ENCODE measurements at regions not wholly inside any gene's neighbourhood (a gene's known extent, or its start where the extent isn't known, plus 50 kb on each side); places are given as distances from the start of the nearest gene placed in this dataset.
"Not testable (repeated sequence)": the region's sequence is repeated elsewhere in the genome, so short reads cannot be mapped to it uniquely, and the experiment has no call there.

DNA sequence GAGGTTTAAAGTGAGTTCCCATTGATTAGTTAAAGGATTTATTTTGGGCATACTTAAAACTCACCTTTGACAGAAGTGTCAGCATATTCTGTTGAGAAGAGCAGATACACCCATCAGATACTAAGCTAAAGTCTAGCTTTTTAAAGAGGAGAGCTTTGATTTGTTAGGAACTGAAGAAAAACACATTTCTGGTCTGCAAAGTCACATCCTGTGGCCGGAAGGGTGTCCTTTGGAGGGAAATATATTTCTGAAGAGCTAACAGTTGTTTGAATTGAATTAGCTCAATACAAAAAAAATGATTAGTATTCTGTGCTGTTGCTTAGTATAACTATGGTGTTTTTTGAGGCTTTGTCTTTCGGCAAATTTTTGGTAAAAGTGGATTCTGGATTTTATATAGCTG lies 302.7 kb downstream of the RFPL4B start:
- DNase-seq (ENCODE audit: low spot score) = no peak

DNA sequence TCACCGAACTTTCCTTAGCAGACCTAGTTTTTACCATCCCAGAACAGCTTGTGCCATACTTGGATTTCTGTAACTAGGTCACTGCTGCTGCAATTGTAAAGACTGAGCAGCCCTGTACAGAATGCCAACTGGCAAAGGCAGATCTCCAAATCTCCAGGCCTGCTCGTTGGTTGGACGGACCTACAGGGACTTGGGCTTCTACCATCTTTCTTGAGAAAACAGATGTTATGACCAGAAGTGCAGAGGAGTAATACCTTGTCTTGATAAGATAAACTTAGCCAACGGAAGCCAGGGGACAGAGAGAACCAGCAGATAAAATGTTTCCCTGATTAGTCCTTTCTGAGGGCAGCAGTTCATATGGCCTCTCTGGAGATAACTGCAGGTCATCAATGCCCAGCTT lies 304.1 kb downstream of the RFPL4B start:
- DNase-seq (ENCODE audit: low spot score) = no peak

DNA sequence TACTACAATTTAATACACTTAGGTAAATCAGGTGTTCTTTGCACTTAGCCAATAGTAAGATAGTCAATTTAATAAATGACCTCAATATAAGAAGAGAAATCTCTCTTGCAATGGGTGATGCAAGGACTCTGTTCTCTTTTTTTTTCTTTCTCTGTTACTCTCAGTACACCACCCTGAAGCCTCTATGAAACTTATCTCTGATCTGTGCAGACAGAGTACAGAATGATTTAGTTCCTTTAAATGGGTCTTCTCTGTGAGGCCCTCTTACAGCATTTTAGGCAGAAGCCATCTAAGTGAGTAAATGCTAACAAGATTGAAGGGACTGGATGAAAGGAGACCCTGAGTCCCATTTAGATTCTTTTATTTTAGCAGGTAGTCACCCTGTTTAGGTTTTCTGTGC lies 312.8 kb downstream of the RFPL4B start:
- no peak for DNase-seq (ENCODE audit: low spot score)

DNA sequence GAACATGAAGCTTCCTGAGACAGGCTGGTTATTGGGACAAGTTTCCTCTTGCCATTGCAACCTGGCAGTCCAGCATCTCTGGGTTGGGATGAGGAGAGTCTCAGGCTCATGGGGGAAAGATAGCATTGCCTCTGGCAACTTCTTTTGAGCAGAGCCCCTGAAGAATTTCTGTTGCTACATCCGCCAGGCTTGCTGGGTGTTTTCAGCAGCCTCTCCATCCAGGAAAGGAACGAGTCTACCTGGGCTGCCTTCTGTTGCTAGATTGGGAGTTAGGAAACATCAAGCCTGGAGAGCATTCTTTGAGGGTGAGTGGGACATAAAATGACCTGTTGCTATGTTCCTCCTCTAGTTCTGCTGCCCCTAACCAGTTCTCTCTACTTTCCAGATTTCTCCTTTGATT lies 313.5 kb downstream of the RFPL4B start:
- no peak for DNase-seq (ENCODE audit: low spot score)

- no peak for DNase-seq (ENCODE audit: low spot score)
Observed at GRCh38 chr6:112663698-112664097, 316.6 kb downstream of the RFPL4B start.

DNA sequence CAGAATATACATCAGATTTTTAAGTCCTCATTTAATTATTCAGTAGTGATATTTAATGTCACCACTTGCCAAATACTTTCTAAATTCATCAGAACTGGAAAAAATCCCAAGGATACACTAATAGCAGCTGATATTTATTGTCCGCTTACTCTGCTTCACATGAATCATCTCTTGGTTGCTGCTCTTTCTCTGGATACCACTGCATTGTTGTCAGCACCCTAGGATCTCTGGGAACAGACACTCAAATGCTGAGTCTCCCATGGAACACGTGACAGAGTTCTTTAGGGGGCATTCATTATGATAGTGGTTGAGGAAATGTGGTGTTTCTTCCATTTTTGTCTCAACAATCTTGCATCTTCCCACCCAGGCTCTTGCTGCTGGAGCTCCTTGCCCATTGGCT lies 318.0 kb downstream of the RFPL4B start:
- no peak for DNase-seq (ENCODE audit: low spot score)

DNA sequence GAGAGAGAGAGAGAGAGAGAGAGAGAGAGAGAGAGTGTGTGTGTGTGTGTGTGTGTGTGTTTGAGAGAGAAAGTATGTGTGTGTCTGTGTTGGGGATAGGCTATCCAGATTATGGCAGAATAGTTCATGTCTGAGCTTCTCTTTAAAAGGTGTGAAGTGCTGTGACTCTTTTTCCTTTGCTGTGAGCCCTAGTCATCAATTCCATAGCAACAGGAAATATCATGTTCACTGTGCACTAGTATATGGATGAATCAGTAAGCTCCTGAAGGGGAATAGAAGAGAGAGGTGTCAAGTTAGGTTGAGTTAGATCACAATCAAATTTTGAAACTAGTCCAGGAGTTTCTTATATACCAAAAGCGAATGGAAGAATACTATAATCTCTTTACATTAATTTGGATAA lies 318.7 kb downstream of the RFPL4B start:
- DNase-seq (ENCODE audit: low spot score) = no peak

- no peak for DNase-seq (ENCODE audit: low spot score)
Observed at GRCh38 chr6:112667427-112667826, 320.3 kb downstream of the RFPL4B start.

GRCh38 chr6:112680091-112680490 lies 333.0 kb downstream of the RFPL4B start:
- peak; percentile 49 for DNase-seq (ENCODE audit: low spot score)

DNA sequence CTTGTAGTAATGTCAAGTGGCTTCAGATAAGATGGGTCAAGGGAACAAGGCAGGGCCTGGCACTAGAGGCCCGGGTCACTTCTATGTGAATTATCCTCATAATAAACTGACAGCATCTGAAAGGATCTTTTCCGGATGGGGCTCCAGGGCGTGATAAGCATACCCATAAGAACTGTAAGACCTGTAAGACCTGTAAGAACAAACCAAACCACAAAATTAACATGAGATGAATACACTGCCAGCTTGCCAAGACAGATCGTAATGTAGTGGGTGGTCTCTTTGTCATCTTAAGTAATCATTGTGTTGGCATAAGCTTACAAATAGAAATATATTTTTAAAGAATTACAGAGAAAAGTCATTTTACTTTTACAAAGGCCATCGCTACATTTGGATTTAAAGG lies 334.9 kb downstream of the RFPL4B start:
- DNase-seq (ENCODE audit: low spot score) = no peak

DNA sequence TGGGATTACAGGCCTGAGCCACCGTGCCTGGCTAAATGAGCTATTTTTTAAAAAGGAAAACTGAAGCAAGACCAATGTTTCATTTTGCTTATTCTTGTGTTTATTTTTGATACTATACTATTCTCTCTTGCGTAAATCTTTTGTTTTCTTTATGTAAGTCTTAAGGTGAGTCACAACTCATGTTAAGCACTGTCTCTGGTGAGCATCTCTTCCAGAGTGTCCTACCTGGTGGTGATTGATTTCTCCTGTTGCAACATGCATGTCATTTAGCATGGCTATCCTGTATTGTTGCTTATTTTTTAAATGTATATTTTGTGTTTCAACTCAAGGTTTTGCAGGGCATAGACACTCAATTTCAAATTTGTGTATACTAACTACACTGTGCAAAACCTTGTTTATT lies 336.0 kb downstream of the RFPL4B start:
- DNase-seq (ENCODE audit: low spot score) = no peak

DNA sequence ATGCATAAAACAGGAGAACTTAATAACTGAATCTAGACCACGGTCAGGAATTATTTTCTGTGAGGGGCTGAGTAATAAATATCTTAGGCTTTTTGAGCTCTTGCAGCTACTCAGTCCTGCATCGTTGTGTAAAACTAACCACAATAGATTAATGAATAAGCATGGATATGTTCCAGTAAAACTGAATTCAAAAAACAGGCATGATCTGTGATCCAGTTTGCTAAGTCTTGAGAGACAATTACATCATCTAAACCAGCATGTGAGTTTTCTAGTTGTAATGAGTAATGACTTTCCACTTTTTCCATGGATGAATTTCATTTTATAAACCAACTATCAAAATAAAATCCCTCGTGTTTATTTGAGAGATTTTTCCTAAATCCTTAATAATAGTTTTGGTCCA lies 336.8 kb downstream of the RFPL4B start:
- DNase-seq (ENCODE audit: low spot score) = peak; percentile 86

- DNase-seq (ENCODE audit: low spot score) = not testable (repeated sequence)
Observed at GRCh38 chr6:112685521-112686220, 338.5 kb downstream of the RFPL4B start.

DNA sequence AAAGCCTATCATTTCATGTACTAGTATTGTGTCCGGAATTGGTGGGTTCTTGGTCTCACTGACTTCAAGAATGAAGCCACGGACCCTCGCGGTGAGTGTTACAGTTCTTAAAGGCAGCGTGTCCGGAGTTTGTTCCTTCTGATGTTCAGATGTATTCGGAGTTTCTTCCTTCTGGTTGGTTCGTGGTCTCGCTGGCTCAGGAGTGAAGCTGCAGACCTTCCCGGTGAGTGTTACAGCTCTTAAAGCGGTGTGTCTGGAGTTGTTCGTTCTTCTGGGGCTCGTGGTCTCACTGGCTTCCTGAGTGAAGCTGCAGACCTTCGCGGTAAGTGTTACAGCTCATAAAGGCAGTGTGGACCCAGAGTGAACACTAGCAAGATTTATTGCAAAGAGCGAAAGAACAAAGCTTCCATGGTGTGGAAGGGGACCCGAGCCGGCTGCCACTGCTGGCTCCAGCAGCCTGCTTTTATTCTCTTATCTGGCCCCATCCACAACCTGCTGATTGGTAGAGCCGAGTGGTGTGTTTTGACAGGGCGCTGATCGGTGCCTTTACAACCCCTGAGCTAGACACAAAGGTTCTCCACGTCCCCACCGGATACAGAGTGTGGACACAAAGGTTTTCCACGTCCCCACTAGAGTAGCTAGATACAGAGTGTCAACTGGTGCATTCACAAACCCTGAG lies 341.5 kb downstream of the RFPL4B start:
- DNase-seq (ENCODE audit: low spot score) = not testable (repeated sequence)

GRCh38 chr6:112689183-112689858 lies 342.2 kb downstream of the RFPL4B start:
- not testable (repeated sequence) for DNase-seq (ENCODE audit: low spot score)

DNA sequence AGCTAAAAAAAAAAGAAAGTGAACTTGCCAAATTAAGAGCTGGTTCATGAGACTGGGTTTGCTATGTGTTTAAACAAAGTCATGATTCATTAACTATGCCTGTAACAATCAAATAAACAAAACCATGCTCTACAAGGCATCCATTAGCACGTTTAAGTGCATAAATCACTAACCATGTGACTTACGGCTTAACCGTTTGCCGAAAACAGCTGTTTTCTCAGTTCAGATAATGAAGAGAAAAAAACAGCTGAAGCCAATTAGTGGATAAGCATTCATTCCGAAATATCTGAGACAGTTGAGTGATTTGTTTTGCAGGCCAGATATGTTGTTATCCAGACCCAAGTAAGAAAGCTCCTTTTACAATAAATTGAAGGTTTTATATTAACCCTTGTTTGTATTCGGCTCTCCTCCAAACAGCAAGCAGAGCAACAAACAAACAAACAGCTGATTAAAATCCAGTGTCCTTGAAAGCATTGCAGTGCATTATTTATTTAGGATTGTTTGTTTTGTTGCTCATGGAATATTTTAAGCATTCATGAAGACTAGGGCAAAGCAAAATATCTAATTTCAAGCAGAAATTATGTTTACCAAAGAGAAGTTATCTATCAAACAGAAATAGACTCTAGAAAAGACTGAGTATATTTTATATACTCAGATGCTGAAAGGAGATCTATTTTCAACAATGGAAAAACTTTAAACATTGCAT lies 343.5 kb downstream of the RFPL4B start:
- DNase-seq (ENCODE audit: low spot score) = peak; percentile 27

DNA sequence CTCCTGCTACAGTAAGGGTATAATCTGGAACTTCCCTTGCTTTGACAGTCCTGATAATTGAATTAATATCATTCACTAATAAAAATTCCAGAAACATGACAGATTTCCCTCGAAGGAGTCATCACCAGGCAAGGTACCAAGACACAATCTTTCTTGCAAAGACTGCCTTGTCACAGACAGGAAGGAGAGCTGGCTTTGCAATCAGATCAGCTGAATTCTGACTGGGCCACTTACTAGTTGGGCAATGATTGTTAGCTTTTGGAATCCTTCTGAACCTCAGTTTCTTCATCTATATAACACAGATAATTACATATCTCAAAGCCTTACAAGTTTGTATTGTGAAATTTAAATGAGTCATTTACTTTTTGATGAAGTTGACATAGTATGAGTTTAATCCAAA lies 344.2 kb downstream of the RFPL4B start:
- peak; percentile 67 for DNase-seq (ENCODE audit: low spot score)

GRCh38 chr6:112695001-112695400 lies 347.9 kb downstream of the RFPL4B start:
- no peak for DNase-seq (ENCODE audit: low spot score)

GRCh38 chr6:112697265-112697664 lies 350.1 kb downstream of the RFPL4B start:
- DNase-seq (ENCODE audit: low spot score) = no peak

GRCh38 chr6:112701201-112701600 lies 354.1 kb downstream of the RFPL4B start:
- DNase-seq (ENCODE audit: low spot score) = peak; percentile 66

- no peak for DNase-seq (ENCODE audit: low spot score)
Observed at GRCh38 chr6:112710710-112711109, 363.6 kb downstream of the RFPL4B start.

GRCh38 chr6:112713402-112713801 lies 366.3 kb downstream of the RFPL4B start:
- no peak for DNase-seq (ENCODE audit: low spot score)

Data from umbilical cord (tissue), 1 donor.